Keratinocyte (primary cell): ENCODE measurements at regions not wholly inside any gene's neighbourhood (a gene's known extent, or its start where the extent isn't known, plus 50 kb on each side); places are given as distances from the start of the nearest gene placed in this dataset.

ENCODE experiments used
- DNase-seq: peaks from one replicate; pipeline ENCODE4 v3.0.0-alpha.2; 2011; ENCODE audit warnings: low read depth, missing footprints, low spot score
- FAIRE-seq: peaks from 2 replicates; lab custom pipeline; 2011; peaks lifted over from hg19 to GRCh38; lab: Jason Lieb, UNC
- H2AFZ ChIP-seq: 2 replicates; pipeline ENCODE4 v1.6.0; 2012; ENCODE audit warnings: low read length, control low read depth, inconsistent platforms; ENCODE audit not compliant: control insufficient read depth
- H3K27ac ChIP-seq: 2 replicates; pipeline ENCODE4 v1.5.1; 2011; ENCODE audit warnings: low read length; ENCODE audit not compliant: control insufficient read depth, insufficient read depth
- H3K27me3 ChIP-seq: 3 replicates; pipeline ENCODE4 v1.6.0; 2011; ENCODE audit warnings: low read length; ENCODE audit not compliant: control insufficient read depth, insufficient read depth; ENCODE audit errors: extremely low read depth
- H3K36me3 ChIP-seq, 2 experiments: 2 replicates in 1 of 2; 3 replicates in 1 of 2; pipeline ENCODE4 v1.5.1; 2011; ENCODE audit warnings: low read length in 2 of 2, mild to moderate bottlenecking in 1 of 2; ENCODE audit not compliant: control insufficient read depth in 2 of 2, insufficient read depth in 2 of 2; ENCODE audit errors: extremely low read depth in 1 of 2
- H3K4me1 ChIP-seq: 3 replicates; pipeline ENCODE4 v1.5.1; 2011; ENCODE audit warnings: low read length; ENCODE audit not compliant: control insufficient read depth, insufficient read depth; ENCODE audit errors: extremely low read depth
- H3K4me2 ChIP-seq: 3 replicates; pipeline ENCODE4 v1.6.0; 2011; ENCODE audit warnings: low read depth, low read length; ENCODE audit not compliant: control insufficient read depth, insufficient read depth; ENCODE audit errors: extremely low read depth
- H3K4me3 ChIP-seq, 3 experiments: fragments of 200-600 bp in 1 of 3; sonication (generic) in 1 of 3; 2 replicates in 2 of 3; 3 replicates in 1 of 3; pipeline ENCODE4 v1.5.1; 2011 to 2016; ENCODE audit warnings: low read length in 3 of 3, mild to moderate bottlenecking in 3 of 3, control low read depth in 2 of 3, inconsistent platforms in 1 of 3, low read depth in 1 of 3, mixed read lengths in 1 of 3, mixed run types in 1 of 3, moderate library complexity in 1 of 3; ENCODE audit not compliant: control insufficient read depth in 2 of 3, insufficient read depth in 2 of 3; ENCODE audit errors: extremely low read depth in 1 of 3
- H3K79me2 ChIP-seq: 2 replicates; pipeline ENCODE4 v1.6.0; 2012; ENCODE audit warnings: low read length; ENCODE audit not compliant: control insufficient read depth, insufficient read depth
- H3K9ac ChIP-seq: 3 replicates; pipeline ENCODE4 v1.6.0; 2011; ENCODE audit warnings: low read length; ENCODE audit not compliant: control insufficient read depth, insufficient read depth; ENCODE audit errors: extremely low read depth
- H3K9me1 ChIP-seq: 3 replicates; pipeline ENCODE4 v1.6.0; 2011; ENCODE audit warnings: low read length; ENCODE audit not compliant: control insufficient read depth, insufficient read depth; ENCODE audit errors: extremely low read depth
- H3K9me3 ChIP-seq: 2 replicates; pipeline ENCODE4 v1.5.1; 2012; ENCODE audit warnings: low read depth, low read length; ENCODE audit not compliant: control insufficient read depth
- H4K20me1 ChIP-seq: 3 replicates; pipeline ENCODE4 v1.6.0; 2011; ENCODE audit warnings: low read length; ENCODE audit not compliant: control insufficient read depth, insufficient read depth; ENCODE audit errors: extremely low read depth
- CTCF ChIP-seq, 3 experiments: IDR thresholded peaks in 1 of 3; conservative IDR thresholded peaks in 1 of 3; optimal IDR thresholded peaks in 1 of 3; 2 replicates in 2 of 3; 3 replicates in 1 of 3; pipeline versions ENCODE3 to v1.5.1; 2011; ENCODE audit warnings: low read length in 3 of 3, mild to moderate bottlenecking in 3 of 3, moderate library complexity in 2 of 3, control low read depth in 1 of 3, inconsistent platforms in 1 of 3; ENCODE audit not compliant: insufficient read depth in 2 of 3; ENCODE audit errors: extremely low read depth in 1 of 3
- EZH2 ChIP-seq: IDR thresholded peaks from one replicate; pipeline ENCODE4 v1.6.1; 2012; ENCODE audit warnings: inconsistent platforms, mild to moderate bottlenecking, low read length, moderate library complexity
- dilution Hi-C: fragments of 300-500 bp; cut with MboI; formaldehyde crosslinking; loops from one replicate; pipeline ENCODE4 v1.7.0; 2020; ENCODE audit warnings: low sequenced_read_pairs; ENCODE audit not compliant: extremely low pct_ligation_motif_present

GRCh38 chr11:111167666-111168065 lies 77.9 kb upstream of the POU2AF2 start:
- FAIRE-seq = no peak
- H3K9me3 ChIP-seq = no peaks in the 10 kb centered on the region
- H3K9me1 ChIP-seq = no peaks in the 10 kb centered on the region
- H4K20me1 ChIP-seq = no peaks in the 10 kb centered on the region
- no peak overlapping the region for H3K4me3 ChIP-seq
- no peak overlapping the region for H3K9ac ChIP-seq
- no peak overlapping the region for H3K4me2 ChIP-seq
- H3K27ac ChIP-seq = no peak overlapping the region
- no peaks in the 10 kb centered on the region for H3K36me3 ChIP-seq
- H3K4me1 ChIP-seq = peaks cover 4% of the 10 kb centered on the region
- H3K79me2 ChIP-seq = no peaks in the 10 kb centered on the region
- DNase-seq = no peak
- no peaks in the 10 kb centered on the region for H3K27me3 ChIP-seq
- TF ChIP-seq CTCF (optimal IDR thresholded peaks at IDR 0.05 in 1 of 3, IDR thresholded peaks at IDR 0.05 in 1 of 3, conservative IDR thresholded peaks at IDR 0.05 in 1 of 3; ENCODE audit: extremely low read depth in 1 of 3, insufficient read depth in 2 of 3, low read length in 3 of 3) (no peak), EZH2 (no peak)
- H2AFZ ChIP-seq = no peak overlapping the region
- dilution Hi-C loops = no loop called here

- Histone ChIP-seq H4K20me1 (no peaks in the 10 kb centered on the region), H3K27me3 (no peaks in the 10 kb centered on the region), H3K9ac (no peak overlapping the region), H3K79me2 (no peaks in the 10 kb centered on the region), H3K27ac (no peak overlapping the region), H3K4me3 (no peak overlapping the region), H2AFZ (no peak overlapping the region), H3K4me1 (peaks cover 4% of the 10 kb centered on the region), H3K9me3 (no peaks in the 10 kb centered on the region), H3K36me3 (no peaks in the 10 kb centered on the region), H3K4me2 (no peak overlapping the region), H3K9me1 (no peaks in the 10 kb centered on the region)
- TF ChIP-seq EZH2 = no peak
- TF ChIP-seq CTCF (optimal IDR thresholded peaks at IDR 0.05 in 1 of 3, IDR thresholded peaks at IDR 0.05 in 1 of 3, conservative IDR thresholded peaks at IDR 0.05 in 1 of 3; ENCODE audit: extremely low read depth in 1 of 3, insufficient read depth in 2 of 3, low read length in 3 of 3) = no peak
- DNase-seq = no peak
- dilution Hi-C loops = no loop called here
- FAIRE-seq = no peak
Measured at GRCh38 chr11:111166598-111166997, 78.9 kb upstream of the POU2AF2 start.
